Glomerular visceral epithelial cell (primary cell): ENCODE measurements at regions not wholly inside any gene's neighbourhood (a gene's known extent, or its start where the extent isn't known, plus 50 kb on each side); places are given as distances from the start of the nearest gene placed in this dataset.

ENCODE experiments used
- DNase-seq: peaks from one replicate; pipeline ENCODE4 v3.0.0-alpha.2; 2016; ENCODE audit errors: extremely low spot score

DNA sequence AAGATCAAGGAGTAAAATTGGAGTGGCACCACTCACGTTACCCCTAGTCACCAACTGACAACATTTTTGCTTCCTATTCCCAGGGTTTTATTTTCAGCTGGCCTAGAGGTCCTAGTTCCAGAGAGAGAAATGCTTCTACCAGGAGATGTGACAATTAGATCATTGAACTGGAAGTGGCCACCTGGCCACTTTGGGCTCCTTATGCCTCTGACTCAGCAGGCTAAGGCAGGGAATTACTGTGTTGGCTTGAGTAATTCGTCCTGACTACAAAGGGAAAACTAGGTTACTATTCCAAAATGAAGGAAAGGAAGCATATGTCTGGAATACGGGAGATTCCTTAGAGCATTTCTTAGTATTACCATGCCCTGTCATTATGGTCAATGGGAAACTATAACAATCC is 831.6 kb upstream of the NDST4 start:
- no peak for DNase-seq

DNA sequence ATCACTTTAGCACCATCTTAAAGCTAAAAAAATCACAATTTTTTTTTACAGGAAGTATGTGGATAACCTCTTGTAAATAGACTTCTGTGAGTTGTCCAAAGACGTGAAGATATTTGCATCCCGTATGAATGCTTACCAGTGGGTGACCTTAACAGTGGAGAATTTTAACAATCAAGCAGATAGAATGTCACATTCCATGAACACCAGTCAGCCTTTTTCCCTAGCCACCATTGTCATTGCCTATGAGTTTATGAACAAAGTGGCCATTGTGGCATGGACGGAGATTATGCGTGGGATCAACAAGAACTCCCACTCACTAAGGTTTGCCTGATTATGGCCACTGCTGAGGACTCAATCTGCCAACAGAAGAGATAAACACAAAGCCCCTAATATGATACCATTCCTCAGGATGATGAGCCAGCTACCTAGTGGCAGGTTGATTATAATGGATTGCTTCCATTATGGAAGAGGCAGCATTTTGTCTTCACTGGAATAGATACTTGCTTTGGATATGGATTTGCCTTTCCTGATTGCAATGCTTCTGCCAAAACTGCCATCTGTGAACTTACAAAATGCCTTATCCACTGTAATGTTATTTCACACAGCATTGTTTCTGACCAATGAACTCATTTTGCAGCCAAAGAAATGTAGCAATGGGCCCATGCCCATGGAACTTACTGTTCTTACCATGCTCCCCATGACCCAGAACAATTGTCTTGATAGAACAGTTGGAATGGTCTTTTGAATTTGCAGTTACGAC is 830.9 kb upstream of the NDST4 start:
- no peak for DNase-seq

DNA sequence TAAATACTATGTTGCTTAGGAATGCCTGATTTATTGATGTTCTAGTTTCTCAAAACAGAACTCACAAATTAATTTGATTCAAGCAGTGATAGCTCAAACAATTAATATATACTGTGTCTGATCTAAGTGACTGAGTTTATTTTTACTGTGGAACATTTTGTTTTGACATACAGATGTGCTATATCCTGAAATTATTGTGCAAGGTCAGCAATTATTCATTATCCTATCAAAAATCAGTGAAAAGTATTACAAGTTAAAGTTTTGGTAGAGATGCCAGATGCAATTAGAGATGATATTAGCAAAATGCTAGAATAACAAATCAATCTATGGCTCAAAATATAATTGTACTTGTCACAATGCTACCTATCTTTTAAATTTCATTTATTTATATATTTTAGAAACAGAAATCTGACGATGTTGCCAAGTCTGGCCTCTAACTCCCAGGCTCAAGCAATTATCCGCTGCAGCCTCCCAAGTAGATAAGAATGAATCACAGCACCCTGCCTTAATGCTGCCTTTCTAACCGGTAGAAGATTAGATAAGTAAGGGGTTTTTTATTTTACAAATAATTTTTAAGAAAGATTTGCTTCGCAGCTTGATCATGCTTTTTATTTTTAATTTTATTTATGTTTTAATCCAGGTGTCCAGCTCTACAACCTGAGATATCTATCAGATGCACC is 825.5 kb upstream of the NDST4 start:
- DNase-seq, result no peak

DNA sequence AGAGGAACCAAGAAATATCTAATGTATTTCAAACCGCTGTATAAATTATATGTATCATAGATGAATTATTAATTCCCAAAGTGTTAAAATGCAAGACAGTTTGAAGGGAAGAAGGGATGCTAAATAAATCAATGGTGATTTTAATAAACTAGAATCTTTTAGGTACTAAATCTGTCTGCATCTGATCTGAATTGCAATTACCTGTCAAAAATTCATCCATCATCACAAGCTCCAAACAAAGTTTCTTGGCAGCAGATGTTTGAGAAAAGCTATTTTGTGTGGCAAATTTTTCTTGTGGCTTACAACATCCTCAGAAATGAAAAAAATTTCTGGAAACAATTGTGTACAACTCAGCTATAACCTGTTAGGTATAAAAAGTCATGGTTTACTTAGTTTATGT is 816.0 kb upstream of the NDST4 start:
- no peak for DNase-seq

DNA sequence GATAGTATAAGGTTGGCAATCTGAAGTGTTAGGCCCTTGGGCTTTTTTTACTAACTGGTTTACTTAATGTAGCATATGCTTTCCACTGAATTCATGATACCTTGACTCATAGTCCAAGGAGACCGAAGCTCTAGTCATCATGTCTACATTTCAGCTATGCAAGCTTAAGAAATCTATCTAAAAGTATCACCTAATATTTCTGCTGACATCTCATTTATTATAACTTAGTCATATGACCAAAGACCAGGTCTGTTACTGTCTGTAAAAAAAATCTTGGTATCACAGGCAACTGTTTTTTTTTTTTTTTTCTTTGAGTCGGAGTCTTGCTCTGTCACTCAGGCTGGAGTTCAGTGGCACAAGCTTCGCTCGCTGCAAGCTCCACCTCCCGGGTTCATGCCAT is 814.0 kb upstream of the NDST4 start:
- DNase-seq, result no peak

DNA sequence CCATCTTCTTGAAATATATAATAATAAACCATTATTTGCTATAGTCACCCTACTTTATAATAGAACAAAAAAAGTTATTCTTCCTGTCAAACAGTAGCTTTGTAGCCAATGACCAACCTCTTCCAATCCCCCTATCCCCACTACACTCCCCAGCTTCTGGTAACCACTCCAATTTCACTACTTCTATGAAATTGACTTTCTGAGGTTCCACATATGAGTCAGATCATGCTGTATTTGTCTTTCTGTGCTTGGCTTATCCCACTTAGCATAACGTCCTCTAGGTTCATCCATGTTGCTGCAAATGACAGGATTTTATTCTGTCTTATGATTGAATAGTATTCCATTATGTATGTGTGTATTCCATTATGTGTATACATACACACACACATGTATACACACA is 809.7 kb upstream of the NDST4 start:
- DNase-seq, result no peak

DNA sequence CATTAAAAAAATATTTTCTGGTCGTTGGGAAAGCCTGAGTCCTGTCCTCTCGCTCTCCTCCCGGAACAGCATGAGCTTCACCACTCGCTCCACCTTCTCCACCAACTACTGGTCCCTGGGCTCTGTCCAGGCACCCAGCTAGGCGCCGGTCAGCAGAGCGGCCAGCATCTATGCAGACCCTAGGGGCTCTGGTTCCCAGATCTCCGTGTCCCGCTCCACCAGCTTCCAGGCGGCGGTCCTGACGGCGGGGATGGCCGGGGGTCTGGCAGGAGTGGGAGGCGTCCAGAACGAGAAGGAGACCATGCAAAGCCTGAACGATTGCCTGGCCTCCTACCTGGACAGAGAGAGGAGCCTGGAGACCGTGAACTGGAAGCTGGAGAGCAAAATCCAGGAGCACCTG is 807.2 kb upstream of the NDST4 start:
- DNase-seq, result no peak

DNA sequence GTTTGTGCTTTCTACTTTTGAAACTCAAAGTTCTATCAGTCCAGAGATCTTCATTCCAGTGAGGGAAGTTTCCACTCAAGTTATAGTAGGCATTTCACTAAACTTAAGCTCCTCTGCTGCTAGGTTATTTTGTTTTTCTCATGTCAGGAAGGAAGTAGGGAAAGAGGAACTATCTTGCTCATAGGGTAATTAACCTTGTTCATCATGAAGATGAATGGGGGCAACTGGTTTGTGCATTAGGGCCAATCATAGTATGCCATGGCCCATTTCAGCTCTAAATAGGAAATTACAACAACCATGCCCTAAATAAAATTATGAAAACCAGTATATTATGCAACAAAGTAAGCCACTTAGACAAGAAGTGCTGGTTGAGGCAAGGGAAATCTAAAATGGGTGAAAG is 804.7 kb upstream of the NDST4 start:
- no peak for DNase-seq

DNA sequence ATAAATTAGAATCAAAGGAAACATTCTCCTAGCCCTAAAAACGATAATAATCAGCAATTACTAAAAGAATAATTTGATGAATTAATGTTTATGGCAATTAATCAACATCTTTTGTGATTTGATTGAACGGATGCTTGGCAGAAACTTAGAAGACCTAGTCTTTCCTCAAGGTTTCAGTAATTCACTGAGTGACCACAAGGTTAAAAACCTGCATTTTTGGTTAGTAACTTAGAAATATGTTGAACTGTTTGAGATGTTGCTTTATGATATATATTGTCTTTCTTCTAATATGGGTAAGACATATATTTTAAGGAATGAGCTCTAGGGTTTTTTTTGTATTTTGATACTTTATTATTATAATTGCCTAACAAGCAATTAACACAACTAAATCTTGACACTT is 793.0 kb upstream of the NDST4 start:
- DNase-seq, result no peak

DNA sequence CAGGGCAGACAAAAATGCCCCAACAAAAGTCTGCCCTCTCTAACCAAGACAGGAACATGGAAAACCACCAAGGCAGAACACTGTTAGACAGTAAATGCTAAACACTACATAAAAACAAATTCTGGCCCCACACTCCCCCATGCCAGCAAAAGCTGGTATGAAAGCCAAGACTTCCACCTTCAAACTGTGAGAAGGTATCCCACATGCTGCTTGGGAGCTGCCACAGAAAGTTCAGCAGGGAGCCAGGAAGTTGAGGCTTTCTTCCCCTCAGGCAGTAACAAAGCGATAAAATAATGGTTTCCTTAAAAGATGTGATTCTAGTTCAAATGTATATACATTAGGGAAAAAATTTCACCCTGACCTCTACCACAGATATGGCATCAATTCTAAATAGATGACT is 770.4 kb upstream of the NDST4 start:
- DNase-seq, result no peak

DNA sequence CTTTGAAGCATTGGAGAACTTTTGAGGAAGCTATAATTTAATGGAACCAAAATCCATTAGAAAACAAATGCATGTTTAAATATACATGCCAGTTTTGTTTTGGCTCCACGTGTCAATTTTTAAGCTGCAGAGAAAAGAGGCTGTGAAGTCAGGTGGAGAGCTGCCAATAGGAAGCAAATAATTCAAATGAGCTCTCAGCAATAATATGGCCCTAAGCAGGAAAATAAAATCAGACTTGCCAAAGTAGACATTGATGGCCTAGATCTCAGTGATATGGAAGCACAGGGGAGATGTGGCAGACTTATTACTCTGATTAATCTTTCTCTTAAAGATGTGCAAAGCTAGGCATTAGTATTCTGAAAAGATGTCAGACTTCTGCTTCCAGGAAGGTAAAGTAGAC is 769.8 kb upstream of the NDST4 start:
- DNase-seq, result no peak

DNA sequence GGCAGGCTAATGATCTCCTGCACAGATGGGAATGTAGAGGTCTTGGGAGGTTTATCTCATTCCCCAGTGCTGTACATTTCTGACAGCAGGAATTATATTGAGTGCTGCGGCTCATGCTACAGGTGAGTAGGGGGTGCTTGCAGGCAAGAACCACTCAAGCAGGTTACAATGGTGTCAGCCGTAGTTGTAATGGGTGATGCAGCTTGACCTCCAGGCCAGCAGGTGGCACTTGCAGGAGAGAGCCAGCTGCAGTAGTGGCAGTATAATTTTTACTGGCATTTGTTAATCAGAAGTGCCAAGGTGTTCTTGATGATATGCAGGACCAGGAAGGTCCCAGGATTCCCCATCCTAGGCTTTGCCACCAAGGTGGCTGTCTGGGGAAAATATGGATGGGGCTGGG is 759.6 kb upstream of the NDST4 start:
- no peak for DNase-seq

DNA sequence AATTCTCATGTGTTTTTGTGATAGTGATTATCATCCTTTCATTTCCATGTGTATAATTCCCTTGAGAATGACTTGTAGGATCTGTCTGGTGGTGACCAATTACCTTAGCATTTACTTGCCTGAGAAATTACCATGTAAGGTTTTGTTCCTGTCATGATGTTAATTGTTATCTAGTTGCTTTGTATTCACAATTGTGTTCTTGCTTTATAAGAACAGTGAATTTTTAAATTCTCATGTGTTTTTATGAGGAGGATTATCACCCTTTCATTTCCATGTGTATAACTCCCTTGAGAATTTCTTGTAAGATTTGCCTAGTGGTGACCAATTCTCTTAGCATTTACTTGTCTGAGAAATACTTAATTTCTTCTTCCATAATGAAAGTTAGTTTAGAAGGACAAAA is 758.2 kb upstream of the NDST4 start:
- no peak for DNase-seq

DNA sequence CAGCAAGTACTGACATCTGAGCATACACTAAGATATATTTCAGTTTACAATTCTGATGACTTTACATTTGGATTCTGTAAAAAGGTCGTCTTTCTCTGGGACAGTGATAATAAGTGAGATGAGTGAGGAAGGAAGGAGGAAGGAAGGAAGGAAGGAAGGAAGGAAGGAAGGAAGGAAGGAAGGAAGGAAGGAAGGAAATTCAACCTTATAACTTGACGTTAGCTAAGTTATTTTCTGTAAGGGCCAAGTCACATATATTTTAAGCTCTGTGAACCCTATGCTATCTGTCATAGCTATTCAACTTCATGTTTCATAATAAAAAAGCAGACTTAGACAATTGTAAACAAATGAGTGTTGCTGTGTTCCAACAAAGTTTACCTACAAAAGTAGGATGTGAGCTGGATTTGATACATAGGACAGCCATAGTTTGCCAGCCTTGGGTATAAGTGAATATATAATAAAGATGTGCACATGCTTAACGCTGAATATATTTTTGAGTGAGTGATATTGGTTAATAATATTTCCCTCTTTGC is 753.0 kb upstream of the NDST4 start:
- DNase-seq, result no peak

DNA sequence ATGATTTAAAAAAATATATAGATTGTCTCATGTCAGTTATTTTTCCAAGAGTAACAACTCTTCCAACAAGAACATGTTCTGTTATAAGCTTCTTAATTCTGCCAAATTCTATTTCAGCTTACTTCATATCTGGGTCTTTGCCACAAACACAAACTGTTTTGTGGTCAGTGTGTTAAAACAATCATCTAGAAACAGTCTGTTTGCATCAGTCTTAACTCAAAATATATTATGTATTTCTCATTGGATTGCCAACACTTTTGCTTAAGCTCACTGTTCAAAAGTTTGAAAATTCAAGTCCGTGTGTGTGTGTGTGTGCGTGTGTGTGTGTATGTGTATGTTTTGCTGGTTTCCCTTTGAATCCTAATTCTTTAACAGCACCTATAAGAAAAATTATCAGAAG is 752.3 kb upstream of the NDST4 start:
- DNase-seq, result no peak

DNA sequence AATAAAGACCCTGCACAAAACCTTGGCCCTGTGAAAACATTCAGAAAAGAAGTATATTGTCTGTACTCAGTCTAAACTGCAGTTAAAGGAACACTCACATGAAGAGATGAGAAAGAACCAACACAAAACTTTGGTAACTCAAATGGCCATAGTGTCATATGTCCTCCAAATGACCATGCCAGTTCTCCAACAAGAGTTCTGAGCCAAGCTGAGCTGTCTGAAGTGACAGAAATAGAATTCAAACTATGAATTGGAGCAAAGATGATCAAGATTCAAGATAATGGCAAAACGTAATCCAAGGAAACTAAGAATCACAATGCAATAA is 739.3 kb upstream of the NDST4 start:
- no peak for DNase-seq

DNA sequence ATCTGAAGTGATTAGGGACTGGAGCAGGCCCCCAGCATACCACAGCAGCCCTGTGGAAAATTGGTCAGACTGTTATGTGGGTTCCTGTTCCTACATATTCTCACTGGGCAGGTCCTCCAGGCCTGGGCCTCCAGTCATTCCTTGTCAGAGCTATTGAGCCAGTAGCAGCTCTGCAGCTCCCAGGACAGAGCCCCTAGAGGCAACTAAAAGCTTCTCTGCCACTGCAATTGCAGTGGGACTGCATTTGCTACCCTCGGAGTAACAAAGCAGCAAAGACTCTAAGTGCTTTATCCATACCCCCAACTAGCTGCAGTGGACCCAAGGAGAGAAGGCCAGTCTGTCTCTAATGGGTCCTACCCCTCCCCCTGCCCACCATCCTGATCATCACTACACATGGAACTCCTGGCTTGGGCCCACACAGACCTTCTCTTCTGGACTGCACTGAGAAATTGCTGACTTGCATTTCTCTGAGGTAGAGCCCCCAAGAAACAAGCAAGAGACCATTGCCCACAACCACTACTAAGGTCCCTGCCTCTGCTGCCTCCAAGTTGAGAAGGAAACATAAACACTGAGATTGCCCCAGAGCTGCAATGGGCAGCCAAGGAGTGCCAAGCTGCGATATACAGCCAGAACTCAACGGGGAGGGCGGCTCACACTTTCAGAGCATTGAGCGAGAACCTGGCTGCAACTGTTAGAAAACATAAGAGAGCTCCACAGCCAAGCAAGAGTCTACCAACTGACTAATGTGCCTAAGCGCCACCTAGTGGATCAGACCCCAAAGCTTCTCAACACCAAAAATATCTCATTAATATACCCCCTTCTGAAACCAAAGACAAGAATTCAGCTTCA is 738.7 kb upstream of the NDST4 start:
- peak; percentile 52 for DNase-seq

DNA sequence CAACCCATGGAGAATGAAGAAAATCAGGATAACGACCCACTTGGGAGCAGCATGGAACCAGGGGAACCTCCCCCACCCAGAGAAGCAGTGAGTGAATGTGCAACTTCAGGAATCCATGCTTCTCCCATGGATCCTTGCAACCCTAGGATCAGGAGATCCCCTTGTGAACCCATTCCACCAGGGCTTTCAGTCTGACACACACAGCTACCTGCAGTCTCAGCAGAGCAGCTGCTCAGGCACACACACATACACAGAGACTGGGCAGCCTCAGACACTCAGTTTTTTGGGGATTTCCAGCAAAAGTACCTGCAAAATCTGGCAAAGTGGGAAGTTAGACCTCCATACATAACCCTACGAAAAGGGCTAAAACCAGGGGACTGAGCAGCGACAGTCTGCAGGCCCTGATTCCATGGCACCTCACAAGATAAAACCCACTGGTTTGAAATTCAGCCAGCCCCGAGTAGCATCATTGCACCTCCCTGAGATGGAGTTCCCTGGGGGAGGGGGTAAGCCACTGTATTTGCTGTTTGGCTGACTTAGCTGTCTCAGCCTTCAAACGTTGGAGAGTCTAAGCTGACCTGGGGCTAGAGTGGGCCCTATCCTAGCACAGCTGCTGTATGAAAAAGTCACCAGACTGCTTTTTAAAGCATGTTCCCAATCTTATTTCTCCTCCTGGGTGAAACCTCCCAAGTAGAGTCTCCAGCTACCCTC is 737.5 kb upstream of the NDST4 start:
- no peak for DNase-seq

DNA sequence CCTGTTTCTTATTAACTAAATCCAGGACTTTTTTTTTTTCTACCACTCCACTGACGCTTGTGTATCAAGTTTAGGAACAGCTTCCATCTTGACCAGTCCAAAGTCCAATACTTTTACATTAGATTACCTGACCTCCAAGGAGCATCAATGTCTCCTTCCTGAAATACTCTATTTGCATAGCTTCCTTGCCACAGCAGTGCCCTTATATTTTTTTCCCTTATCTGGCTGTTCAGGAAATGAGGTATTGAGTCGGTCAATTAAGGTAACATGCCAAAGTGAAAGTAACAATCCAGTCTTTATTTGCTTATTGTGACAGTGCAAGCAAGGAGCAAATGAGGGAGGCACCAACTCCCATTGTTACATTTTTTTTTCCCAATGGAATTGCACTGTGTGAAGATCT is 730.8 kb upstream of the NDST4 start:
- DNase-seq, result peak; percentile 1

DNA sequence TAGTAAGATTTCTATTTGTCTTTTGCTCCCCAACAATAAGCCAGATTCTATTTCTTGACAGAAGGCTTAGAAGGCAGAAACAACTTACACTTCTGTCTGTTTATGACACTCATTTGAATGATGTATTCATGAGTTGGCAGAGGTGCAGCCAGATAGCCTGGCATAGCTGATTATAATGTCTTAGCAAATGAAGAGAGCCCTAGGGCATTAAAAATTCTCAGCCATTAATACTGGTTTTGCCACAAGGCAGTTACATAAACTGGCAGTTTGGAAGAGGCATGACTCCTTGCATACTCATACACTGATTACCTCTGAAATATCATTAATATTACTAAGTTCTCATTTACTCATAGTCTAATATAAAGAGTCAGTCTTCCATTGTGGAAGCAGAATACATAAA is 728.5 kb upstream of the NDST4 start:
- DNase-seq, result no peak

DNA sequence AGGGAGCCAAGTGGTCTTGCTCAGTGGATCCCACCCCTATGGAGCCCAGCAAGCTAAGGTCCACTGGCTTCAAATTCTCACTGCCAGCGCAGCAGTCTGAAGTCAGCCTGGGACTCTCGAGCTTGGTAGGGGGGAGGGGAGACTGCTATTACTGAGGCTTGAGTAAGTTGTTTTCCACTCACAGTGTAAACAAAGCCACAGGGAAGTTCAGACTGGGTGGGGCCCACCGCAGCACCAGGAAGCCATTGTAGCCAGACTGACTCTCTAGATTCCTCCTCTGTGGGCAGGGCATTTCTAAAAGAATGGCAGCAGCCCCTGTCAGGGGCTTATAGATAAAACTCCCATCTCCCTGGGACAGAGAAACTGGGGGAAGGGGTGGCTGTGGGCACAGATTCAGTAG is 721.0 kb upstream of the NDST4 start:
- no peak for DNase-seq

DNA sequence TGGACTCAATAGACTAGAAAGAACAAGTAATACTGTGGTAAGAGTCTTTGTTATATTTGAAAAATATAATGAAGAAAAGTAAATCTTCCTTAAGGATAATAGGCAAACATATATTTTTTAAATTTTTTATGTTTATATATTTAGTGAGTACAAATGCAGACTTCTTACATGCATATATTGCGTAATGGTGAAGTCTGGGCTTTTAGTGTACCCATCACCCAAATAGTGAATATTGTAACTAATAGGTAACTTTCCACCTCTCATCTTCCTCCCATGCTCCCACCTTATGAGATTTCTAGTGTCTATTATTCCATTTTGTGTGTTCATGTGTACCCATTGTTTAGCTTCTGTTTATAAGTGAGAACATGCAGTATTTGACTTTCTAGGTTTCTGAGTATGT is 711.2 kb upstream of the NDST4 start:
- DNase-seq, result no peak
